Astrocyte (in vitro differentiated cells and primary cell): ENCODE measurements at regions not wholly inside any gene's neighbourhood (a gene's known extent, or its start where the extent isn't known, plus 50 kb on each side); places are given as distances from the start of the nearest gene placed in this dataset.

Experiments
- EZH2 ChIP-seq: IDR thresholded peaks from 2 replicates; pipeline ENCODE4 v1.6.1; 2012; ENCODE audit warnings: mild to moderate bottlenecking, low read length, inconsistent platforms; ENCODE audit not compliant: insufficient read depth
- TF ChIP-seq, protein P1 (sequence below): IDR thresholded peaks from 2 replicates; pipeline ENCODE4 v1.5.1; 2011; ENCODE audit warnings: low read depth, mild to moderate bottlenecking, inconsistent platforms, low read length, moderate library complexity; ENCODE audit not compliant: insufficient read depth

DNA sequence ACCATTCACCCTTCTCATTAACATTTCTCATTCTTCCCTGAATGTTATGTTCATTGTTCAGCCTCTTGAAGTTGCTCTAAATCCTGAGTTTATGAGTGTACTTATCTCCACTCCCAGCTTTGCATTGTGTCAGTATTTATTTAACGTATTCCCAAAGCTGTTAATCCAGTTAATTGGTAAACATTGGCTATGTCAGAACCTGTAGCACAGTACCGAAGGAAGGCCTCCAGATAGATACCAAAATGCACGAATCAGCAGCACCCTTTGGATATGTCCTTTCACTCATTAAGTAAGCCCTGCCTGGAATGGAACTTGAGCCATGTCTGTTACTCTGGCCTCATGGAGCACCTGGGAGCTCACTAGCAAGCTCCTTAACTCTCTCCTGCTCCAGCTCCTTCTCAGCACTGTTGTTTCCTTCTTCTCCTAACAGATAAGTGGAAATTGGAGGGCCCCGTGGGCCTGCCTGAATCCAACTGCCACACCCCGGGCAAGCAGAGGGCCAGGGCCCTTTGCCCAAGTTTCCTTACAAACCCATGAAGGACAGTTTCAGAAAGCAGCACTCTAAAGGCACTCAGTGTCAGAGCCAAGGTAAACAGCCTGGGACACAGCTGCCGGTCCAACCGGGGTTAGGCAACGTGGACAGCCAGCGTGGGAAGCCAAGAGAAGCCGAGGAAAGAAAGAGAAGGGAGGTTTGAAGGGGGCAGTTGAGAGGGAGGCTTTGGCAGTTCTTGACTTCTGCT lies 155.0 kb upstream of the SERP2 start:
- TF ChIP-seq, protein P1, sequence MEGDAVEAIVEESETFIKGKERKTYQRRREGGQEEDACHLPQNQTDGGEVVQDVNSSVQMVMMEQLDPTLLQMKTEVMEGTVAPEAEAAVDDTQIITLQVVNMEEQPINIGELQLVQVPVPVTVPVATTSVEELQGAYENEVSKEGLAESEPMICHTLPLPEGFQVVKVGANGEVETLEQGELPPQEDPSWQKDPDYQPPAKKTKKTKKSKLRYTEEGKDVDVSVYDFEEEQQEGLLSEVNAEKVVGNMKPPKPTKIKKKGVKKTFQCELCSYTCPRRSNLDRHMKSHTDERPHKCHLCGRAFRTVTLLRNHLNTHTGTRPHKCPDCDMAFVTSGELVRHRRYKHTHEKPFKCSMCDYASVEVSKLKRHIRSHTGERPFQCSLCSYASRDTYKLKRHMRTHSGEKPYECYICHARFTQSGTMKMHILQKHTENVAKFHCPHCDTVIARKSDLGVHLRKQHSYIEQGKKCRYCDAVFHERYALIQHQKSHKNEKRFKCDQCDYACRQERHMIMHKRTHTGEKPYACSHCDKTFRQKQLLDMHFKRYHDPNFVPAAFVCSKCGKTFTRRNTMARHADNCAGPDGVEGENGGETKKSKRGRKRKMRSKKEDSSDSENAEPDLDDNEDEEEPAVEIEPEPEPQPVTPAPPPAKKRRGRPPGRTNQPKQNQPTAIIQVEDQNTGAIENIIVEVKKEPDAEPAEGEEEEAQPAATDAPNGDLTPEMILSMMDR: no peak
- TF ChIP-seq EZH2: no peak
